ENCODE measurements at regions not wholly inside any gene's neighbourhood (a gene's known extent, or its start where the extent isn't known, plus 50 kb on each side); places are given as distances from the start of the nearest gene placed in this dataset.

DNA sequence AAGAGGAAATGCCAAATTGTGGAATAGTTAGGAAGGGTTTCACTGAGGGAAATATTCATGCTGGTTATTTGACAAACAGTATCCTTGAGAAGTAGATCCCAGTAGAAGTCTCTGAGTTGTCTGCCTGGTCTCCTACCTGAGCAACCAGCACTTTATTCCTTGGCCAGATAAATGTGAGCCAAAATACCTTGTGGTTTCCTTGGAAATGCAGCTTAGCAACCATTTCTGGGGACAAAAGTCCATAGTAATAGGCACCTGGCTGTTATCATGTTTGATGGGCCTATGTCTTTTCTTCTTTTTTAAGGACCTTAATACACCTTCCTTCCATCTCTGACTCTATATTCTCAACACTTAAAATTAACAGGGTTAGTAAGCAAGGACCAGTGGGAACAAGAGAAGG is 217.1 kb upstream of the MARCKS start:
- TF ChIP-seq, protein P1, sequence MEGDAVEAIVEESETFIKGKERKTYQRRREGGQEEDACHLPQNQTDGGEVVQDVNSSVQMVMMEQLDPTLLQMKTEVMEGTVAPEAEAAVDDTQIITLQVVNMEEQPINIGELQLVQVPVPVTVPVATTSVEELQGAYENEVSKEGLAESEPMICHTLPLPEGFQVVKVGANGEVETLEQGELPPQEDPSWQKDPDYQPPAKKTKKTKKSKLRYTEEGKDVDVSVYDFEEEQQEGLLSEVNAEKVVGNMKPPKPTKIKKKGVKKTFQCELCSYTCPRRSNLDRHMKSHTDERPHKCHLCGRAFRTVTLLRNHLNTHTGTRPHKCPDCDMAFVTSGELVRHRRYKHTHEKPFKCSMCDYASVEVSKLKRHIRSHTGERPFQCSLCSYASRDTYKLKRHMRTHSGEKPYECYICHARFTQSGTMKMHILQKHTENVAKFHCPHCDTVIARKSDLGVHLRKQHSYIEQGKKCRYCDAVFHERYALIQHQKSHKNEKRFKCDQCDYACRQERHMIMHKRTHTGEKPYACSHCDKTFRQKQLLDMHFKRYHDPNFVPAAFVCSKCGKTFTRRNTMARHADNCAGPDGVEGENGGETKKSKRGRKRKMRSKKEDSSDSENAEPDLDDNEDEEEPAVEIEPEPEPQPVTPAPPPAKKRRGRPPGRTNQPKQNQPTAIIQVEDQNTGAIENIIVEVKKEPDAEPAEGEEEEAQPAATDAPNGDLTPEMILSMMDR (IDR thresholded peaks at IDR 0.05; ENCODE audit: low read depth, low read length): no peak
- TF ChIP-seq POLR2A (IDR thresholded peaks at IDR 0.05; ENCODE audit: extremely low read depth, insufficient read length) (no peak), MYC (IDR thresholded peaks at IDR 0.05; ENCODE audit: low read depth, low read length) (no peak)

All from NB4 (cell line).